ENCODE measurements at regions not wholly inside any gene's neighbourhood (a gene's known extent, or its start where the extent isn't known, plus 50 kb on each side); places are given as distances from the start of the nearest gene placed in this dataset.

DNA sequence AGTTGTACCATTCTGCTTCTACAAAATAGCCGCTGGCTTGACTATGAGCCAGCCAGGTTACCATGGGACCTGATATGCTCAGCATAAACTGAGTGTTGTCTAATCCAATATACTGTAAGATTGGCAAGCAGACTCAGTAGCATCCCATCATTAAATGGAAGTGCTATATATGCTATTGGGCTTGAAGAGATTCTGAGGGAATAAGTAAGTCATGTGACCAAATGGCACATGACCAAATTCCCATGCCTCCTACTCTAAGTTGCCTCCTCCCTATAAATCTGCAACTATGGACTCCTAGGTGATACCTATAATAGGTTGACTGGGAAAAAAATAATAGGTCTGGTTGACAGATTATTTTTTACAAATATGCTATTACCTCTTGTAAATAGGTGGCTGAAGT lies 698.6 kb downstream of the BRINP3 start:
- TF ChIP-seq CTCF (conservative IDR thresholded peaks at IDR 0.05; ENCODE audit: low read length) (no peak), EZH2phosphoT487 (IDR thresholded peaks at IDR 0.05; ENCODE audit: borderline replicate concordance, low read depth, low read length) (no peak)

Data from OCI-LY7 (cell line).